ENCODE measurements at regions not wholly inside any gene's neighbourhood (a gene's known extent, or its start where the extent isn't known, plus 50 kb on each side); places are given as distances from the start of the nearest gene placed in this dataset.

DNA sequence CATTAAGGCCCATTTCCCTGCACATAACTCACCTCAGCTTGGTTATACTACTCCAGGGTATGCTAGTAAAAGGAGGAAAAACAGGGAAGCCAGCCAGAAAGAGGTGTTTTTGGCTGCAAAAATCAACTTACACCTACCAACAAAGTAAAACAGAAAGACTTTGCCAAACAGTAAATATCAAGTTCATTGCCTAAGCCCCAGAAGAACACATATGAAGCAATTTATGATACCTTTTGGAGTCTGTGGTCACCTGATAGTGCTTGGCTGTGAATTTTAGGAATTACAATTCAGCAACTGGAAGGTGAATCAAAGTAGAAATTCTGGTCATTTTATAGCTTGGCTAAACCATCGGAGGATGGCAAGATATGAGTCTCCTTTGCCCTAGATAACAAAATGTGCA is 463.7 kb upstream of the CLINT1 start:
- DNase-seq = no peak

DNA sequence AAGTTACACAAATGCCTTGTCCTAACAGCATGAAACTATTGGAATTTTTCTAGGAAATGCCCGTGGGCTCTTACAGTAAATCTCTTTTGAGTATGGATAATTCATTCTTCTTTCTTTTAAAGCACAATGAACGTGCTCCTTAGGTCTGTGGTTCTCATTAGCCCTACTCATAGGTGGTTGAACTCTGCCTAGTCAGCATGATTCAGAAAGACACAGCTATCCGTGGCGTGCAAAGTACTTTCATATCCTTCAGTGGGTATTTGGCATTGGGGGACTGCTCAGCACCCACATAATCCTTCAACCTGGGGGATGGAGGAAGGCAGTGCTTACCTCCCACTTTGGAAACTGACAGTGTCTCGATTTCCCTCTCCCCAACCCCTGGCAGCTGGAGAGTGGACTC is 462.0 kb upstream of the CLINT1 start:
- DNase-seq = no peak

DNA sequence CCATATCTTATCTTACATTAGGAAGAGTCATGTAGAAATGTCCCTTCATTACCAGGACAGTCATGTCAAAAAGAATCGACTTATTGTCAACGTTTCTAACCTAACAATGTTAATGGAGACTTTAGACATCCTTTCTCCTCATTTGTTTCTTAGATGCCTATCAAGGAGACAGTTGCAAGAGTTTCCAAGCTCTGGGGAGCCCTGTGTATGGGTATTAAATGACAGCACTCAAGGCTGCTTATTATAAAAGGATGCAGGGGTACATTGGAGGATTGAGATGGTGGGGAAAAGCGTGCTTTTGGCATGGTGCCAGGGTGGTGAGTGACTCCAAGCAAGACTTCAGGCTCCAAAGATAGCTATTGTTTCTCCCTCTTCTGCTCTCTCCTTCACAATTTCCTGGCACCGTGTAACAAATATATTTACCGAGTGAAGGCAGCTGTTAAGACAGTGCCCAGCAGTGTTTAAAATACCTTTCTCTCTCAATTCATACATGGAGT is 461.3 kb upstream of the CLINT1 start:
- no peak for DNase-seq

DNA sequence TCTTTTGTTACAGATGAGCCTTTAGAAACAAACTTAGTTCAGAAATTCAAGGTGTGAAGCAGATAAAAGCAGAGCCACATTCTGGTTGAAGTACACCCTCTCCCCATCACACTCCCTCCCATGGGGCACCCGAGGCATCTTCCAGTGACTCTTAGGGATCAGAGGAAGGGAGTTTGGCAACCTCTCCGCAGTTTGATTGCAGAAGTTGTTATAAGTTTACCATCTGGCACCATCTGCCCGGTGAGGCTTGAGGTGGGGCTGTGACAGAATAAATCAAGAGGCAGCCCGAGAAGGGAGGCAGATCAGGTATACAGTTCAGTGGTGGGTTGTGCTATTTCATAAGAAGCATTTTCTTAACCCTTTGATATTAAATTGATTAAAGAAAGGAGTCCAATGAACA is 458.6 kb upstream of the CLINT1 start:
- no peak for DNase-seq

DNA sequence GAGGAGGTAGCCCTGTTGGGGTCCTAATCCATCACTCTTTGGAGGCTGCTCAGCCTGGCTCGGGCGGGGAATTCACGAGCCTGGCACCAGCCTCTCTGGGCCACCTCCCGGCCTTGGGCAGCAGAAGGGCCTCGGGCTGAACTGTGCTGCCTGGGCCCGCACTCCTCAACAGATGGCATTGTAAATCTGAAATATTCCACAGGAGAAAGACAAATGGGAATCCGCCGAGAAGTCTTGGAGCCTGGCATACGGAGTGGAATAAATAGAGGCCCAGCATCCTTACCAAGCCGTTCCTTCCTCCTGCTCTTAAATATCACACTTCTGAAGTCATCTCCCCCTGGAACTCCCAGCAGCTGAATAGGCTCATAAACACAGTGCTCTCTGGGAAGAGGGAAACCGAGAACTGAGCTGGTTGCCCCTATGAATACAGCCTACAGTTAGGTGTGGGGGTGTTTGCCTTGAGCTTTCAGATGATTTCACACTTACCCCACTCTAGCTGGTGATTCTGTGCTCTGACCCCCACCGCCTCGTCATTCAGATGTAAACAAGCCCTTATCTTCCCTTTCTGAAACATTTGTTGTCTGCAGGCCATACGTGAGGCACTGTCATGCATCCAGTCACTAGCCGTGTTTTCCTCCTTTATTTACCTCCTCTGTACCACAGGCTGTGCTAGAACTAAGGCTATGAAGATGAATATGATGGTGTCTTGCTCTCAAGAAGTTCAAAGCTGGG is 455.0 kb upstream of the CLINT1 start:
- DNase-seq = no peak

DNA sequence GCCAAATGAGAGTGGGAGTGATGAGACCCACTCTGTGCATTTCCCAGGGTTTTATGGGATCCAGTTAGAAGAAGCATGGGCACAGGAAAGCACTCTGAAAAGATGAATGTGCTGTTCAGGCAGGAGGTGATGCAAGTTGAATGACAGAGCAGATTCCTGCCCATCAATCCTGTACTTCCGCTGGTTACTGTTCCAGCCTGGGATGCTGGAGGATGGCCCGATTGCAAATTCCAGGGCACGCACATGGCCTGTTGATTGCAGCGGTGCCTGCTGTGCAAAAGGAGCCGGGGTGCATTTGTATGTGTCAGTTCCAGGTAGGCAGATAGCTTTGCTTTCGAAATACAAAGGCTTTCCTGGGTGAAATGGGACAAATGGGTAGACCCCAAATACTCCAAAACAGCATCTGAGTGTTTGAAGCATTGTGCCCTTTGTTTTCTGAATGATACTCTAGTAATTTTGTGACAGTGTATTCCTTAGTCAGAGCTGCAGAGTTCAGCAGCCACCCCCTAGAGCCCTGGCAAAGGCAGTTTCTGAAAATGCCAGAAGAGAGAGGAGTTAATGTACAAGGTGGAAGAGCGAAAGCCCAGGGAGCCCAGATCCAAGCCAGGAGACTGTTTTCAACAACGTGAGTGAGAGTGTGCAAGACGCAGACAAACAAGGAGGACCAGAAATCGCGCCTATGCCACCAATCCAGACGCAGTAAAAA is 454.2 kb upstream of the CLINT1 start:
- DNase-seq = no peak

DNA sequence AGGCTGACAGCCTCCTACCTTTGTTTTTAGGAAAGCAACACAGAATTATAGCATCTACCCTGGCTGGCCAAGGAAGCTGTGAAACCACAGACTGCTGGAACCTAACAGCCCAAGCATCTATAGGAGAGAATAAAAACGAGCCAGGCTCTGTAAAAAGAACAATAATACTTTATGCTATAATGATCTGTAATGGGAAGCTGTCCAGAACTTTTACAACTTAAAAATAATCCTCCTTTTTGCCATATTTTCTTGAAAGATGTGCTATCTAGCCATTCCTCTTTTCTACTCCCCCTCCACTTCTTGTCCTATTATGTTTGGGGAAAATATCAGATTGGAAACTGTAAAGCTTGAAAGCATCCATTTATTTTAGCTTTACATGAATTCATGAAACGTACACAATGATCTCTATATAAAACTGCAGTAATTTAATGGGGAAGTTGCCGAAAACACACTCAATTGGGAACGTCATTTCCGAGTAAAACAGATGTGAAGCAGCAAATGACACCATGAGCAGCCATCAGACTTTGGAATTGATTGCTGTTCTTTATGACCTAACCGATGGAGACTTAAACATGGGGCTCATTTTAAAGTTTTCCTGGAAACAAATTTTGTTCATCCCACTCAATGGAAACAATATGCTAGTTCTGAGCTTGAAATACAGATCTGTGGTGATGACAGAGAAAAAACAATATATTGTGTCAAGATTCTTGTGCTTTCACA is 450.3 kb upstream of the CLINT1 start:
- no peak for DNase-seq

DNA sequence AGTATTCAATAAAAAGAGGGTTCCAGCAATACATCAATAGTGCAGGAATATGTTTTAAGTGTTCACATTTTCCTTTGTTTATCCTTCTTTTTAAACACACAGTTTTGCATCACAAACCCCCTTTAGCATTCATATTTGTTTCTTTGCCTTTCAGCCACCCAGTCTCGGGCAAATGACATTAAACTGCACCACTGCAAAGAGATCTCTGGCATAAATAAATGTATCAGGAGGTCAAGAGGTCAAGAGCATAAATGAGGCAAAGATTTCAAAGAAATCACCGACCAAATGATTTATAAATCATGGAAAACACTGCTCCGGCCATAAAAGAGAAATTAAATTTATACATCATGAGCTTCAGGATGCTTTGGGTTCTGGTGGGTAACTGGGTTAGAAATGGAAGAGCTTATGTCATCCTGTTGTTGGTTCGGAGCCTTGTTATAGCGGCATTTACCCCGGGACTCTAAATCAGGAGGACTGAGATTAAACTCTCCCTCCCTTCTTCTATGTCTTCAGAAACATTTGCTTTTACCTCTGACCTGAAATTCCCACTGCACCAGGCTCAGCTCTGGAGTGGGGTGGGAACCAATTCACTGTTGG is 449.6 kb upstream of the CLINT1 start:
- DNase-seq = no peak

DNA sequence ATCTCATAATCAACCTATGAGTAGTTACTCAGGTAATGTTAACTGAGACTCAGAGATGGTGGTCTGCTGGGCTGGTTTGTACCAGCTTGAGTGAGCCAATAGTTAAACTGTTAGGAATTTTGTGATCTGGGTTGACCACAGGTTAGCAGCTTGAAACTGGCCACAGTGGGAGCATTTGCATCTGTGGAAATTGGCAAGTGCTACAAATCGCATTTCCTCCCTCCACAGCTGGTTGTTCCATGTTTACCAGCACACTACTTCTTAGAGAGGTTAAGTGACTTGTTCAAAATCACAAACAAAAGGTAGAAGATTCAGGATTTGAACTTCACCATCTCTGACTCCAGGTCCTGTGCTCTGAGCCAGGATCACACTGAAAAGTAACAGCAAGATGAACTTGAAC is 446.9 kb upstream of the CLINT1 start:
- DNase-seq = no peak

DNA sequence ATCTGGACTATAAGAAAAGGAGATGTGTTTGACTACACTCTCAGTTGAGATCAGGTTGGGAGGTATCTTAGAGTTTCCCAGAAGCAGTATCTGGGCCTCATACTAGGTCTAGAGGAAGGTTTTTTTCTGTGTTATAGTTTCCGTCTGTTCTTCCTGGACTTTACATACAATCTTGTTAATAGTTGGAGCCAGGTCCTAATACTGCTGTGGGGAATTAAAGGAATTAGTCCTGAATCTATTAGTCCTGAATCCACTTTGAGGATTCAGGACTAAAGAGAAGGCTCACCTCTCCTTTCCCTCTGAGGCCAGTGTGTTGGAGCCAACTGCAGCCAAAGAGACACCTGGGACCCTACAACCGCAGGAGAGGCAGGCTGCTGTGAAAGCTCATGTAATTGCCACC is 445.7 kb upstream of the CLINT1 start:
- DNase-seq = no peak

DNA sequence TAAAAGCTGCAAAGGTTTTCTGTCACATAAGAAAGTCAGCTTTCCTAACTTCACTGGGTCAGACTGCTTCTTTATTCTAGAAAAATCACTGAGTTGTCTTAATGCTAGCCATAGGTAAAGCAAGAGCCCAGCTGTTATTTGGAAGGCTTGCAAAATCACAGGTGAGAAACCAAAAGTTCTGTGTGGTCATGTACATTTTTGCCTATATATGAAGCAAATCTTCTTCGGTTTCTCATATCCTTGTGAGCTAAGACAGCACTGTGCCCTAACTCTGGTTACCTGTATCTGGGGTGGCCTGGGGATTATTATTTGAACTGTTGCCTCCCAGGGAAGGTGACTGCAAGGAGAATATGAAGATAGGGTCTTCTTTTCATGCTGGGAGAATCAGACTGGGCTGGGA is 444.9 kb upstream of the CLINT1 start:
- DNase-seq = no peak

DNA sequence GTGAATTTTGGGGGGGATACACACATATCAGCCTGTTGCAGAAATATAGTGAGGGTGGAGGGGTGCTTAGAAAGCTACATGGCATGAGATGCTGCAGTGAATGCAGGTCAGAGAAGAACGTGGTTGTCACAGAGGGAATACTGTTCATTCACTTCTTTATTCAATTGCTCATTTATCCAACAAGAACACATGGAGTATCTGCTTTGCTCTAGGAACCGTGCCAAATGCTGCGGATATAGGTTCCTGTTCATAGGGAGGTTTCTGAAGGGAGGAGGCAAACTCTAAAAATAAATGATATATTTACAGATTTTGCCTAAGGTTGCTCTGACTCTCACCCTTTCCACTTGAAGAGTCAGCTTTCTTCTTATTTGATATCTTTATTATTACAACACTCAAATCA is 444.3 kb upstream of the CLINT1 start:
- no peak for DNase-seq

DNA sequence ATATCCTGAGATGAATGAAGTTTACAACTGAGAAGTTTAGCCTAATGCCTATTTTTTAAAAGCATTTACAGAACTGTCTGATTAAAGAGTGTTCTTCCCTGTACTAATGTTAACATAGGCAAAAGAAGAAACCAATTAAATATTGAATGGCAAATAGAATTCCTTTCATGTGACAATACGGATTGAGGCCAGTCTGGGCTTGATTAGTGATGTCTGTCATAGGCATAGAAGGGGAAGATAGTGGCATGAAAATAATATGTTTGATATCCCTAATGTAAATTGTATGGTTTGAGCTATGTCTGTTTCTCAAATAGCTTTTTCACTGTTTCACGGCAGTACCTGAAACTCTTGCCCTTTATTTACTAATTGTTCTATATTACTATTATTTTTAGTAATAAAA is 443.1 kb upstream of the CLINT1 start:
- DNase-seq = no peak

DNA sequence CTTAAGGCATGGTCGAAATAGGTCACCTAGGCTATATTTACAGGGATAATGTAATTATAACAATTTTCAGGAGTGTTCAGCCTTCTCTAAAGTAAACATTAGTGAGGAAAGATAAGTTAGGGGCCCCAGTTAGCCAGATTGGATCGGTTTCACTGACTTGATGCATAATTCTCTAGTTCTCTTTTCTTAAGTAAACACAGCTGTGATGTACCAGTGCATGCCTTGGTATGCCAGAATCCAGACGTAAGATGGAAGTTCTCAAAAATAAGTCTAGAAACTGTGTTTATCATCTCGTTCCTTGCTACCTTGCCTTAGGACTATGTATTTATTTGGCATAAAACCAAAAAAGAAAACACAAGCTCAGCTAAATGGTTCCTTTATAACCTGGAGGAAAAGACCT is 442.2 kb upstream of the CLINT1 start:
- no peak for DNase-seq

DNA sequence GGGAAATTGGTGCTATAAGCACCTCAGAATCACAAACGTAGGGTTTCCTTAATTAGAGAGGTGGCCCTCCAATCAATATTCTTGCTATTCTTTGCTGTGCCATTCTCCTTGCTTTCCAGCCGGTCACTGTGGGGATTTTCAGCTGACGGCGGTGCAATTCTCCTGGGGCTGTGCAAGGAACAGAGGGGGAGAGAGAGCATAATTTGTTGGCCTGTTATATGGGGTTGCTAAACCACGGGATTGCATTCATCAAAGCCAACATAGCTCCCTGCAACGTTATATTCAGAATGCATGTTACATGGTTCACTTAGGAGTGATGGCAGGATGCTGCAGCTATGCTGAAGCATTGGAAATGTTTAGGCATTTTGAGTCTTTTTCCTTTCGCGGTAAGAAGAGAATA is 441.3 kb upstream of the CLINT1 start:
- no peak for DNase-seq

DNA sequence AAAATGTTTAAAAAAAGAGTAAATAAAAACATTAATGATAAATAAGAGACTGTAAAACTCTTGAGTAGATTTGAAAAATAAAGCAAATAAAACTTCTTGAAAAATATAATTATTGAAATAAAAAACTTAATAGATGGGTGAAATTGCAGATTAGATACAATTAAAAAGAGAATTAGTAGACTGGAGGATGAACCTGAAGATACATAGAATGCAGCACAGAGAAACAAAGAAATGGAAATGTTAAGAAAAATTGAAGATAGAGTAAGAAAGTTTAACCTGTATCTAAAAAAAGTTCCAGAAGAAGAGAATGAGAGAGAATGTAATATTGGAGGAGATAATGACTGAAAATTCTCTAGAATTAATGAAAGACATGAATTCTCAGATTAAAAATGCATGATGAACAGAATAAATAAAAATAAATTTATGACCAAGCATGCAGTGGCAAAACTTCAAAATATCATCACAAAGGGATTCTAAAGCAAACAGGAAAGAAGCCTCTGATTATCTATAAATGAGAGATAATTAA is 438.1 kb upstream of the CLINT1 start:
- DNase-seq = no peak

DNA sequence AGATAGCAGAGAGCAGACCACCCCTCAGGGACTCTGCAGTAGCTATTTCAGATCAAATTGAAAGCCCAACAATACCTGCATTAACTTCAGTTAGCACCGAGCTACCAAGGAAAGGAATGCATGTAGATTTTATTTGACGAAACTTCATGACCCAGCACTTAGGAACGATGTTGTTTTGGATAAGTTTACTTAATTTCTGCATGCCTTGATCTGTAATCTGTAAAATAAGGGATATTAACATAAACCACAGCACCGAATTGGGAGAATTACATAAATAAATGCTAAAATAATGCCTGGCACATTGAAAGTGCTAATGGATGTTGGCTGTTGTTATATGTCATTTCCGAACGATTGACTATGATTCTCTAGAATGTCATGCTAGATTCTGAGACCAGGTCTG is 435.8 kb upstream of the CLINT1 start:
- DNase-seq = no peak

DNA sequence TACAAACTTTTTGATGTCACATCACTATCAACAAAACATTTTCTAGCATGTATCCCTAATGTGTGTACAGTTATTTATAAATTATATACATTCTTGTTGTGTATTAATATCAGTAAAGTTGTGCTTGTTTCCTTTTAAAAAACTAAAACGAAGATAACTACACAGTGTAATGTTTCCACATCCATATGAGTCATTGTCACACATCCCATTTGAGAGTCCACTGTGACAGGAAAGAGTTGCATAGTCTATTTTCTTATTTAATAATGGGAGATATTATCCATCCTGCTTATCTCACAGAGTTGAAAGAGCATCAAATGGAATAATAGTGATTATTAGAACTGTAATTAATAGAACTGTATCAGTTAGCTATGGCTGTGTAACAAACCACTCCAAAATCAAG is 434.0 kb upstream of the CLINT1 start:
- DNase-seq = no peak

DNA sequence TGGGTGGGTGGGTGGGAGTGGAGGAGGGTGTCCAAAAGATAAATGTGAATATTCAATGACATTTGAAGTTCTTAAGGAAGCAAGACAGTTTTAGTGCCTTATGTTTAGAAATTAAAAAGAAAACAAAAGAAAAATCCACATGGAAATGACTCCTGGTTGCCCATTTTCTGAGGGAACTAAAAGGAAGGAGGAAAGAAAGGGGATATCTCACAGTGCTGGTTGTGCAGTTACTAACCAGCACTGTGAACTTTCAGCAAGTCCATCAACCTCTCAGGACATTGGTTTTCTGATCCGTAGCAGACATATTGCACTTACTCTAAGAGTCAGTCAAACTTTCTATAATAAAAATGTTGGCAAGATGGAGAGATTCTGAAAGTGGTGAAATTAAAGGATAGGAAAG is 431.0 kb upstream of the CLINT1 start:
- DNase-seq = no peak

DNA sequence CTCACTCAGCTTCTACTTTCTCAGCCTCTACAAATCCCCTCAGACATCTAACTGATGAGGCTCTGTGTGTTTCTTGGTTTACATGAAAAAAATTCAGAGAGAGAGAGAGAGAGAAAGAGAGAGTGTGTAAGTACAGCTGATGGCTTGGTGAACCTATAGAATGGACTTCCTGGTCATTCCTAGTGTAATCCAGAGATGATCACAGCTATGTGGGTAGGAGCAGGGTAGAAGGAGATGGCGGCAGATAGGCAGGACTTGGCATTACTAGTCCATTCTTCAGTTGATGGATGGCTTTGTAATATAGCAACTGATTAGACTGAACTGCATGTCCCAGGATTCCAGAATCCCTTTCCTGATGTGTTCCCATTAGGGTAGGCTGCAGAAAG is 429.3 kb upstream of the CLINT1 start:
- no peak for DNase-seq

DNA sequence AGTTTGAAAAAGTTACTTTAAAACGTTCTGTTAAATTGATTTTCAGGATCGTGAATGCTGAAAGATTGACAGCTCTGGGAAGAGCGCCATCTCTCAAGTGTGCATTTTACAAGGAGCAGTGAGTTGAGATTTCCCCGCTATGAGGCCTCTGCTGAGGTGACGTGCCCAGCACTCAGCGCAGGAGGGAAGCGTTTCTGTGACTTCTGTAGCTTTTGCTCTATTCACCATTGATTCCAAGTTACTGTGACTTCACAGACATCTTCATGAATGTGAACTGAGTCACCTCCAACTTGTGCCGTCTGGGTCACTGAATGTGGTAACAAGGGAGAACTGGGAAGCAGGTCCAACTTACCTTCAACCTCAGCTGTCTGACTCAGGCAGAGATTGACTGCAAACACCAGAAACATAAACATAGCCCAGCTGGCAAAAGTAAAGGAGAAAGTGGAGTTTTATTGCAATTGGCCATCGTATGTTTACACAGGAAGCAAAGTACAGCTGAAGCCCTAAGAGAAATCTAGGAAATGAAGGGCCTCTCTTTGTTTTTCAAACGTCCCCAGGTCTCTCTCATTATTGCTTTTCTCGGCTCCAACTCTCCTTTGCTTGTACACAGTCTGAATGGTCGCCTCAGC is 428.8 kb upstream of the CLINT1 start:
- no peak for DNase-seq

DNA sequence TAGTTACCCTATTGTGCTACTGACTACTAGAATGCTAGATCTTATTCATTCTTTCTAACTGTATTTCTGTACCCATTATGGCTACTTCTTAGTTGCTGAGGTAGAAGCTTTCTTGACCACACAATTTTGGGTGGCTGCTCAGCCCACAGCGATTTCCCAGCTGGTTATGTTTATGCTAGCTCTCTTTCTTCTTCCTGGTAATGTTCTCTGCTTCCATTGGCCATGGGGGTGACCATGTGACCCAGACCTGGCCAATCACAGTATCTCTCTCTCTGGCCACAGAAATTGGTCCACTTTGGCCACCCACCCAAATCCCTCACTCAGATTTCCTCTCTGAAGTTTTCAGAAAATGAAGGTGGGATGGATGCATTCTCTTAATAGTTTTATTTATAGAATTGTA is 427.9 kb upstream of the CLINT1 start:
- no peak for DNase-seq

DNA sequence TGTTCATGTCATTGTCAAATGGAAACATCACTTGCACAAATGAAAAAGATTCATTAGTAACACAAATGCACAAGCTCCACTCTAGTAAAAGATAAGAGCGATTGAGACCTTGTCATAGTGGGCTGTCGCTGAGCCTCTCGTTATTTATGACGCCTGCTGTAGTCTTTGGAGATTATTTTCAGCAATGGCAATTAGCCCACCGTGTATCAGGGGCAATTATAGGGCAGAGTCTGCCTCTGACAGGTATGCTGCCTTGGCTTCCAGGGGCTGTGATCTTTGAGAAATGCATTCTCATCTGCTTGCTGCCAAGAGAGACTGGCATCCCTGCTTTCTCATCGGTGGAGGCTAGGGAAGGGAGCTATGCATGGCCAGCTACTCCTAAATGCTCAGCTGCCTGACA is 426.8 kb upstream of the CLINT1 start:
- no peak for DNase-seq
